Natural killer cell (primary cell): ENCODE measurements at regions not wholly inside any gene's neighbourhood (a gene's known extent, or its start where the extent isn't known, plus 50 kb on each side); places are given as distances from the start of the nearest gene placed in this dataset.
"Not testable (repeated sequence)": the region's sequence is repeated elsewhere in the genome, so short reads cannot be mapped to it uniquely, and the experiment has no call there.

Source experiments
- ATAC-seq, 3 donors: fragments of 150-1000 bp in 2 of 3; fragments of 200-7000 bp in 1 of 3; cut with Tn5 transposase; 1 replicate in 1 of 3; 2 replicates in 2 of 3; pipeline ENCODE4 v1.10.0; 2021; ENCODE audit warnings: mild to moderate bottlenecking in 2 of 3, moderate library complexity in 2 of 3
- DNase-seq, 2 donors: peaks; one replicate each; pipeline versions ENCODE4 v3.0.0 to v3.0.0-alpha.2; 2013 to 2021; ENCODE audit warnings: mixed read lengths in 1 of 2
- H3K27ac ChIP-seq: one replicate; pipeline ENCODE4 v1.5.1; 2013; ENCODE audit warnings: mild to moderate bottlenecking, low read length
- H3K27me3 ChIP-seq: one replicate; pipeline ENCODE4 v1.6.1; 2013; ENCODE audit warnings: low read length; ENCODE audit not compliant: control insufficient read depth, insufficient read depth
- H3K36me3 ChIP-seq: one replicate; pipeline ENCODE4 v1.6.1; 2013; ENCODE audit warnings: low read length; ENCODE audit not compliant: control insufficient read depth, insufficient read depth
- H3K4me1 ChIP-seq: one replicate; pipeline ENCODE4 v1.6.1; 2013; ENCODE audit warnings: low read length; ENCODE audit not compliant: control insufficient read depth, insufficient read depth
- H3K4me3 ChIP-seq: one replicate; pipeline ENCODE4 v1.5.1; 2013; ENCODE audit warnings: low read length
- H3K9me3 ChIP-seq: one replicate; pipeline ENCODE4 v1.6.1; 2013; ENCODE audit warnings: low read length; ENCODE audit not compliant: control insufficient read depth, insufficient read depth
- H3K27ac Mint-ChIP-seq, 2 donors: one replicate each; pipeline ENCODE4 v1.8.0; 2022; ENCODE audit warnings: mild to moderate bottlenecking in 2 of 2, mixed read lengths in 2 of 2, moderate library complexity in 1 of 2
- H3K27me3 Mint-ChIP-seq, 2 donors: one replicate each; pipeline ENCODE4 v1.8.0; 2022; ENCODE audit warnings: low read depth in 2 of 2, mixed read lengths in 2 of 2
- H3K36me3 Mint-ChIP-seq: one replicate; pipeline ENCODE4 v1.8.0; 2022; ENCODE audit warnings: mixed read lengths
- H3K4me1 Mint-ChIP-seq, 2 donors: one replicate each; pipeline ENCODE4 v1.8.0; 2022; ENCODE audit warnings: mixed read lengths in 2 of 2
- H3K4me3 Mint-ChIP-seq: one replicate; pipeline ENCODE4 v1.8.0; 2022; ENCODE audit warnings: mild to moderate bottlenecking, moderate library complexity, mixed read lengths
- H3K9me3 Mint-ChIP-seq, 2 donors: one replicate each; pipeline ENCODE4 v1.8.0; 2022; ENCODE audit warnings: mixed read lengths in 2 of 2
- CTCF ChIP-seq: fragments of 200-600 bp; IDR thresholded peaks from one replicate; pipeline ENCODE4 v1.8.0; 2022; ENCODE audit warnings: antibody characterized with exemption
- WGBS: methylation state at CpG from one replicate; pipeline ENCODE4 v1.1.7; 2013; ENCODE audit warnings: missing lambda C conversion rate; ENCODE audit not compliant: insufficient coverage; 5-methylcytosine and 5-hydroxymethylcytosine counted together
- intact Hi-C: fragments of 100-400 bp; cut with micrococcal nuclease; formaldehyde crosslinking; loops from one replicate; pipeline ENCODE4 v1.14.2; 2022

- no peak for ATAC-seq
- intact Hi-C loops = no loop called here
- Histone ChIP-seq H3K9me3 (no peaks in the 10 kb centered on the region), H3K27ac (no peak overlapping the region), H3K27me3 (no peaks in the 10 kb centered on the region), H3K4me1 (no peaks in the 10 kb centered on the region), H3K4me3 (no peak overlapping the region), H3K36me3 (no peaks in the 10 kb centered on the region)
- no peaks in the 10 kb centered on the region for H3K27me3 Mint-ChIP-seq
- no peaks in the 10 kb centered on the region for H3K36me3 Mint-ChIP-seq
- H3K4me1 Mint-ChIP-seq = no peaks in the 10 kb centered on the region
- no peak for TF ChIP-seq CTCF
- WGBS = 62% methylated on average over 1 of the region's 1 CpG
- no peak overlapping the region for H3K4me3 Mint-ChIP-seq
- peaks cover 5 to 9% of the 10 kb centered on the region in 2 donors for H3K9me3 Mint-ChIP-seq
- no peak overlapping the region for H3K27ac Mint-ChIP-seq
- DNase-seq = no peak
Observed at GRCh38 chr10:89992575-89992974, 291.2 kb downstream of the KIF20B start.

GRCh38 chr10:90007226-90007625 is 305.8 kb downstream of the KIF20B start:
- ATAC-seq (no peak), DNase-seq (no peak)
- no peak overlapping the region for H3K4me3 Mint-ChIP-seq
- H3K27ac Mint-ChIP-seq = no peak overlapping the region
- Histone ChIP-seq H3K27me3 (no peaks in the 10 kb centered on the region), H3K9me3 (no peaks in the 10 kb centered on the region), H3K4me3 (no peak overlapping the region), H3K27ac (no peak overlapping the region), H3K4me1 (no peaks in the 10 kb centered on the region), H3K36me3 (no peaks in the 10 kb centered on the region)
- no peaks in the 10 kb centered on the region for H3K4me1 Mint-ChIP-seq
- no peak for TF ChIP-seq CTCF
- WGBS = 100% methylated on average over 1 of the region's 1 CpG
- H3K36me3 Mint-ChIP-seq = no peaks in the 10 kb centered on the region
- no peaks in the 10 kb centered on the region for H3K27me3 Mint-ChIP-seq
- peaks cover 7 to 8% of the 10 kb centered on the region in 2 donors for H3K9me3 Mint-ChIP-seq
- intact Hi-C loops = no loop called here

- H3K4me1 Mint-ChIP-seq, H3K36me3 Mint-ChIP-seq, H3K27me3 ChIP-seq, H3K36me3 ChIP-seq, ATAC-seq, H3K4me3 ChIP-seq, H3K27me3 Mint-ChIP-seq, H3K9me3 Mint-ChIP-seq, DNase-seq, H3K27ac Mint-ChIP-seq, H3K4me3 Mint-ChIP-seq, intact Hi-C loops, H3K27ac ChIP-seq, H3K9me3 ChIP-seq, H3K4me1 ChIP-seq: not testable (repeated sequence)
- WGBS = 88% methylated on average over 9 of the region's 14 CpGs
Observed at GRCh38 chr10:90011281-90011680, 309.9 kb downstream of the KIF20B start.

GRCh38 chr10:90018819-90019218 is 317.4 kb downstream of the KIF20B start:
- Mint-ChIP-seq H3K4me1 (no peaks in the 10 kb centered on the region), H3K9me3 (peaks cover 5 to 10% of the 10 kb centered on the region in 2 donors), H3K27me3 (no peaks in the 10 kb centered on the region), H3K4me3 (no peak overlapping the region), H3K36me3 (no peaks in the 10 kb centered on the region), H3K27ac (no peak overlapping the region)
- DNase-seq (no peak), ATAC-seq (no peak)
- no peak overlapping the region for H3K4me3 ChIP-seq
- no peaks in the 10 kb centered on the region for H3K4me1 ChIP-seq
- no peaks in the 10 kb centered on the region for H3K27me3 ChIP-seq
- H3K36me3 ChIP-seq = no peaks in the 10 kb centered on the region
- TF ChIP-seq CTCF = no peak
- no peaks in the 10 kb centered on the region for H3K9me3 ChIP-seq
- intact Hi-C loops = no loop called here
- WGBS = 94% methylated on average over 2 of the region's 2 CpGs
- H3K27ac ChIP-seq = no peak overlapping the region
